ENCODE measurements at regions not wholly inside any gene's neighbourhood (a gene's known extent, or its start where the extent isn't known, plus 50 kb on each side); places are given as distances from the start of the nearest gene placed in this dataset.

DNA sequence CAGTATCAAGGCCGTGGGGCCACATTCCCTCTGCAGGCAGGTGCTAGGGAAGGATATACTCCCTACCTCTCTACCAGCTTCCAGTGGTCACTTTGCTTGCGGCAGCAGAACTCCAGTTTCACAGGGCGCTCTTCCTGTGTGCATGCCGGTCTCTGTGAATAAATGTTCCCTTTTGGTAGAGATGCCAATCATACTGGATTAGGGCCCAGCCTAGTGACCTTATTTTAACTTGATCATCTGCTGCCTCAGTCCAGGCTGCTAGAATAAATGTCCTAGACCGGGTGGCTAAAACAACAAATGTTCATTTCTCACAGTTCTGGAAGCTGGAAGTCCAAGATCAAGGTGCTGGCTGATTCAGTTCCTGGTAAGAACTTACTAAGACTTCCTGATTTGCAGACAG, 198.8 kb upstream of the TMEM132C start:
- TF ChIP-seq, protein P1, sequence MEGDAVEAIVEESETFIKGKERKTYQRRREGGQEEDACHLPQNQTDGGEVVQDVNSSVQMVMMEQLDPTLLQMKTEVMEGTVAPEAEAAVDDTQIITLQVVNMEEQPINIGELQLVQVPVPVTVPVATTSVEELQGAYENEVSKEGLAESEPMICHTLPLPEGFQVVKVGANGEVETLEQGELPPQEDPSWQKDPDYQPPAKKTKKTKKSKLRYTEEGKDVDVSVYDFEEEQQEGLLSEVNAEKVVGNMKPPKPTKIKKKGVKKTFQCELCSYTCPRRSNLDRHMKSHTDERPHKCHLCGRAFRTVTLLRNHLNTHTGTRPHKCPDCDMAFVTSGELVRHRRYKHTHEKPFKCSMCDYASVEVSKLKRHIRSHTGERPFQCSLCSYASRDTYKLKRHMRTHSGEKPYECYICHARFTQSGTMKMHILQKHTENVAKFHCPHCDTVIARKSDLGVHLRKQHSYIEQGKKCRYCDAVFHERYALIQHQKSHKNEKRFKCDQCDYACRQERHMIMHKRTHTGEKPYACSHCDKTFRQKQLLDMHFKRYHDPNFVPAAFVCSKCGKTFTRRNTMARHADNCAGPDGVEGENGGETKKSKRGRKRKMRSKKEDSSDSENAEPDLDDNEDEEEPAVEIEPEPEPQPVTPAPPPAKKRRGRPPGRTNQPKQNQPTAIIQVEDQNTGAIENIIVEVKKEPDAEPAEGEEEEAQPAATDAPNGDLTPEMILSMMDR (IDR thresholded peaks at IDR 0.05): no peak
- no peak for TF ChIP-seq POLR2A (IDR thresholded peaks at IDR 0.05; ENCODE audit: low read depth)
